ENCODE measurements at regions not wholly inside any gene's neighbourhood (a gene's known extent, or its start where the extent isn't known, plus 50 kb on each side); places are given as distances from the start of the nearest gene placed in this dataset.

DNA sequence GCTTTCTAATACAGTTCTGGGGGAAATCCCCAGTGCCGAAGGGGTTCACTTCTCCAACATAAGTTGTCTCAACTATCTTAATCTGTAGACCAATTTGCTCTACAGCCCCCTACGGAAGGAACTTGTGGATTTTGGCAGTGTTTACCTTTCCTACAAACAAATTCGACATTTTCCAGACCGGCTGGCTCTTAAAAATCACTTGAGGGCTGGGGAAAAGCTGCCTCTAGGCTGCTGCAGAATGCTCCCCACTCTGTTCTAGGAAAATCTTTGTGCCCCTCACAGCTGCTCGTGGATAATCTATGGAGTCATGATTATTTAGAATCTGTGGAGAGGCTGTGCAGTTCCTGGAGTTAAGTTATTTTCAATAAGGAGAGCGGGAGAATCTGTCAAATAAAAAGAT, 474.6 kb upstream of the FZD8 start:
- no peak overlapping the region for H3K9ac ChIP-seq (ENCODE audit: control insufficient read depth, insufficient read depth, low read length)
- no peaks in the 10 kb centered on the region for H3K79me2 ChIP-seq (ENCODE audit: control insufficient read depth, insufficient read depth, low read length)
- BruUV-seq (replicated peaks) = no TSS peak
- H3K4me1 ChIP-seq (ENCODE audit: control insufficient read depth, insufficient read depth, low read length) = no peaks in the 10 kb centered on the region
- no peaks in the 10 kb centered on the region for H3K9me3 ChIP-seq (replicated peaks; ENCODE audit: control insufficient read depth, insufficient read depth, low read length)
- intact Hi-C loops (cut with micrococcal nuclease; ENCODE audit: unreplicated experiment) = no loop called here
- H3K36me3 ChIP-seq (ENCODE audit: control insufficient read depth in 2 of 2, insufficient read depth in 2 of 2, low read length in 1 of 2) = no peaks in the 10 kb centered on the region
- no peak overlapping the region for H3K27ac ChIP-seq (ENCODE audit: control insufficient read depth, insufficient read depth)
- H3K27me3 ChIP-seq (replicated peaks in 1 of 2; ENCODE audit: control insufficient read depth in 2 of 2, insufficient read depth in 2 of 2, low read length in 1 of 2) = no peaks in the 10 kb centered on the region
- POLR2A ChIA-PET = no interaction called here
- SMC1A ChIA-PET (ENCODE audit: uncharacterized antibody, unreplicated experiment) = interaction anchor here (0.9 kb wide), 1 partner anchor 12 kb away, joined by 3 read pairs; no protein-coding TSS in a partner anchor
- no peak for ATAC-seq
- in situ Hi-C loops (cut with MboI) = no loop called here
- WGBS (ENCODE audit: insufficient coverage, insufficient replicate concordance, low lambda C conversion rate, missing lambda C conversion rate) = 9% methylated on average over 6 of the region's 6 CpGs
- no peak overlapping the region for H2AFZ ChIP-seq (ENCODE audit: control insufficient read depth, low read depth, low read length)
- DNase-seq (ENCODE audit: low read depth, low spot score) = no peak
- CTCF ChIA-PET = no interaction called here
- no peak overlapping the region for H3K4me2 ChIP-seq (ENCODE audit: control insufficient read depth, insufficient read depth)
- FAIRE-seq = no peak
- H4K20me1 ChIP-seq (ENCODE audit: control insufficient read depth, insufficient read depth) = no peaks in the 10 kb centered on the region
- RAD21 ChIA-PET (ENCODE audit: unreplicated experiment) = no interaction called here
- H3K4me3 ChIP-seq = no peak overlapping the region
- TF ChIP-seq ZNF217 (IDR thresholded peaks at IDR 0.05) (no peak), IRF4 (IDR thresholded peaks at IDR 0.05; ENCODE audit: low read depth, low read length) (no peak), ZBTB40 (IDR thresholded peaks at IDR 0.05; ENCODE audit: borderline replicate concordance) (no peak), ZNF592 (IDR thresholded peaks at IDR 0.05) (no peak), ZBED1 (IDR thresholded peaks at IDR 0.05; ENCODE audit: borderline replicate concordance) (no peak), CTCF (IDR thresholded peaks at IDR 0.05 in 2 of 3, conservative IDR thresholded peaks at IDR 0.05 in 1 of 3; ENCODE audit: control insufficient read depth in 2 of 3, extremely low read depth in 1 of 3, insufficient read depth in 1 of 3, low read depth in 3 of 3, low read length in 3 of 3) (no peak), MTA3 (IDR thresholded peaks at IDR 0.05; ENCODE audit: borderline replicate concordance, low read length) (no peak), CBFB (IDR thresholded peaks at IDR 0.05; ENCODE audit: low read depth) (no peak), MXI1 (IDR thresholded peaks at IDR 0.05; ENCODE audit: low read depth, low read length) (no peak), PML (IDR thresholded peaks at IDR 0.05; ENCODE audit: low read length) (no peak), POLR2AphosphoS2 (IDR thresholded peaks at IDR 0.05; ENCODE audit: low read depth, low read length) (no peak), HDGF (IDR thresholded peaks at IDR 0.05) (no peak), SREBF1 (IDR thresholded peaks at IDR 0.05; ENCODE audit: low read length) (no peak), NFXL1 (IDR thresholded peaks at IDR 0.05; ENCODE audit: borderline replicate concordance) (no peak)
